ENCODE measurements at regions not wholly inside any gene's neighbourhood (a gene's known extent, or its start where the extent isn't known, plus 50 kb on each side); places are given as distances from the start of the nearest gene placed in this dataset.

DNA sequence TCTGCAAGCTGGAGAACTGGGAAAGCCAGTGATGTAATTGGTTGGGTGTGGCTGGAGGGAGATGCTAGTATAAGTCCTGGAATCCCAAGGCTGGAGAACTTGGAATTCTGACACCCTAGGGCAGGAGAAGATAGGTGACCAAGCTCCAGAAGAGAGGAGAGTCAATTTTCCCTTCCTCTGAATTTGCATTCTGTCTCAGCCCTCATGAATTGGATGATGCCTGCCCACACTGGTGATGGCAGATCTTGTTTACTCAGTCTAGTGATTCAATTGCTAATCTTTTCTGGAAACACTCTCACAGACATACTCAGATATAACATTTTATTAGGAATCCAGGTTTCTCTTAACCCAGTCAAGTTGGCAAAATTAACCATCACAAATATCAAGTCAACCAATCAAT is 287.2 kb downstream of the RDH14 start:
- no peak for TF ChIP-seq EZH2 (IDR thresholded peaks at IDR 0.05; ENCODE audit: borderline replicate concordance, low read length)
- TF ChIP-seq, protein P1, sequence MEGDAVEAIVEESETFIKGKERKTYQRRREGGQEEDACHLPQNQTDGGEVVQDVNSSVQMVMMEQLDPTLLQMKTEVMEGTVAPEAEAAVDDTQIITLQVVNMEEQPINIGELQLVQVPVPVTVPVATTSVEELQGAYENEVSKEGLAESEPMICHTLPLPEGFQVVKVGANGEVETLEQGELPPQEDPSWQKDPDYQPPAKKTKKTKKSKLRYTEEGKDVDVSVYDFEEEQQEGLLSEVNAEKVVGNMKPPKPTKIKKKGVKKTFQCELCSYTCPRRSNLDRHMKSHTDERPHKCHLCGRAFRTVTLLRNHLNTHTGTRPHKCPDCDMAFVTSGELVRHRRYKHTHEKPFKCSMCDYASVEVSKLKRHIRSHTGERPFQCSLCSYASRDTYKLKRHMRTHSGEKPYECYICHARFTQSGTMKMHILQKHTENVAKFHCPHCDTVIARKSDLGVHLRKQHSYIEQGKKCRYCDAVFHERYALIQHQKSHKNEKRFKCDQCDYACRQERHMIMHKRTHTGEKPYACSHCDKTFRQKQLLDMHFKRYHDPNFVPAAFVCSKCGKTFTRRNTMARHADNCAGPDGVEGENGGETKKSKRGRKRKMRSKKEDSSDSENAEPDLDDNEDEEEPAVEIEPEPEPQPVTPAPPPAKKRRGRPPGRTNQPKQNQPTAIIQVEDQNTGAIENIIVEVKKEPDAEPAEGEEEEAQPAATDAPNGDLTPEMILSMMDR (conservative IDR thresholded peaks at IDR 0.05 in 1 of 2, IDR thresholded peaks at IDR 0.05 in 1 of 2; ENCODE audit: extremely low read depth in 1 of 2, insufficient read depth in 1 of 2, low read depth in 1 of 2, low read length in 2 of 2) = no peak
